ENCODE measurements at regions not wholly inside any gene's neighbourhood (a gene's known extent, or its start where the extent isn't known, plus 50 kb on each side); places are given as distances from the start of the nearest gene placed in this dataset.

DNA sequence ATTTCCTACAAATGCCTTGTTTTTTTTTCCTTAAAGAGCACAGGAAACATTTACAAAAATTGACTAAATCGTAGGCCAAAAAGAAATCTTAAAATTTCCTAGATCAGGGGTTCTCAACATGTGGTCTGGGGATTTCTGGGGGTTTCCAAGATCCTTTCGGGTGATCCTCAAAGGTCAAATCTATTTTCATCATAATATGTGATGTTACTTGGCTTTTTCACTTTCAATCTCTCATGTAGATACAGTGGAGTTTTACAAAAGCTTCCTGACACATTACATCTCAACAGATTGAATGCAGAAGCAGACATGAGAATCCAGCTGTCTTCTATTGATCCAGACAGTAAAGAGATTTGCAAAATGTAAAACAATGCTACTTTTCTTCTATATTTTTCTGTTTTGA lies 497.3 kb downstream of the INHBA start:
- TF ChIP-seq CTCF (IDR thresholded peaks at IDR 0.05) (no peak), POLR2A (IDR thresholded peaks at IDR 0.05) (no peak), POLR2AphosphoS5 (IDR thresholded peaks at IDR 0.05) (no peak)
